22Rv1 (cell line): ENCODE measurements at regions not wholly inside any gene's neighbourhood (a gene's known extent, or its start where the extent isn't known, plus 50 kb on each side); places are given as distances from the start of the nearest gene placed in this dataset.

ENCODE experiments used
- ZFX ChIP-seq: fragments of 450-650 bp; IDR thresholded peaks from 2 replicates; pipeline ENCODE4 v1.6.1; 2017; ENCODE audit warnings: antibody characterized with exemption, borderline replicate concordance
- TF ChIP-seq, protein P1 (sequence below): fragments of 450-650 bp; IDR thresholded peaks from 2 replicates; pipeline ENCODE4 v1.5.1; 2017; ENCODE audit warnings: mild to moderate bottlenecking

DNA sequence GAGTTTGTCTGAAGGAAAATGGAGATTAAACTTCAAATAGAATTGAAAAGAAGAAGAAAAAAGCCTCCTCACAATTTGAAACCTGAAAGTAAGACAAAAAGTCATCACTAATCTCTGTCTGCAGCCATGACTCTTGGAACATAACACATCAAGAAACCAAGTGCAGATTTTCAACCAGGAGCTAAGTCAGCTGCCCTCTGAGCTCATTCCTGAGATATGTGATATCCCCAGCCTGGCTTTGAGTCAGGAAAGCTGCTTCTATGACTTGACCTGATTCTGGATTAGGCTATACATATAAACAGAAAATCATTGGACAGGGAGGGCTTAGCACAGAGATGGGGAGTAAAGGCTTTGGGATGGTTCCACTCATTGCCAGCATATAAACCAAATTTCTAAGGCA is 891.4 kb downstream of the TFAP2A start:
- TF ChIP-seq, protein P1, sequence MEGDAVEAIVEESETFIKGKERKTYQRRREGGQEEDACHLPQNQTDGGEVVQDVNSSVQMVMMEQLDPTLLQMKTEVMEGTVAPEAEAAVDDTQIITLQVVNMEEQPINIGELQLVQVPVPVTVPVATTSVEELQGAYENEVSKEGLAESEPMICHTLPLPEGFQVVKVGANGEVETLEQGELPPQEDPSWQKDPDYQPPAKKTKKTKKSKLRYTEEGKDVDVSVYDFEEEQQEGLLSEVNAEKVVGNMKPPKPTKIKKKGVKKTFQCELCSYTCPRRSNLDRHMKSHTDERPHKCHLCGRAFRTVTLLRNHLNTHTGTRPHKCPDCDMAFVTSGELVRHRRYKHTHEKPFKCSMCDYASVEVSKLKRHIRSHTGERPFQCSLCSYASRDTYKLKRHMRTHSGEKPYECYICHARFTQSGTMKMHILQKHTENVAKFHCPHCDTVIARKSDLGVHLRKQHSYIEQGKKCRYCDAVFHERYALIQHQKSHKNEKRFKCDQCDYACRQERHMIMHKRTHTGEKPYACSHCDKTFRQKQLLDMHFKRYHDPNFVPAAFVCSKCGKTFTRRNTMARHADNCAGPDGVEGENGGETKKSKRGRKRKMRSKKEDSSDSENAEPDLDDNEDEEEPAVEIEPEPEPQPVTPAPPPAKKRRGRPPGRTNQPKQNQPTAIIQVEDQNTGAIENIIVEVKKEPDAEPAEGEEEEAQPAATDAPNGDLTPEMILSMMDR: no peak
- no peak for TF ChIP-seq ZFX
